ENCODE measurements at regions not wholly inside any gene's neighbourhood (a gene's known extent, or its start where the extent isn't known, plus 50 kb on each side); places are given as distances from the start of the nearest gene placed in this dataset.
"Not testable (repeated sequence)": the region's sequence is repeated elsewhere in the genome, so short reads cannot be mapped to it uniquely, and the experiment has no call there.

DNA sequence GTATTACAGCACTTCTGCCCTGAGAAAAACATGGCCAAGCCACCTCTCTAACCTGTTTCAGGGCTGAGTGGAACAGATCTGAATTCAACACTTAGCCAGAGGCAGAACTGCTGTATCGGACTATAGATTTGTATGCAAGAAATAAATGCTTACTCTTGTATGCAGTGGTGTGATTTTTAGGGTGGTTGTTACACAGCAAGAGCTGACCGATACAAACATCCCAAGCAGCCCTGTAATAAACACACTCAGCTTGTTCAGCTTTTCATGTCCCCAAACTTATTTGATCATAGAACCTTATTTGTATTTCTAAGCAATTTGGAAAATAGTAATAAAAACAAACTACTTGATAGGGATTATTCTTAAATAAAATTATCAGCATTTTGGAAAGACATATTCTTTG lies 84.9 kb upstream of the RPH3AL start:
- H3K4me1 ChIP-seq, result no peaks in the 10 kb centered on the region
- H3K4me3 ChIP-seq, result no peak overlapping the region
- H3K27me3 ChIP-seq, result no peaks in the 10 kb centered on the region
- H3K27ac ChIP-seq, result no peak overlapping the region
- H3K9me3 ChIP-seq, result no peaks in the 10 kb centered on the region
- H3K36me3 ChIP-seq, result no peaks in the 10 kb centered on the region
- DNase-seq (ENCODE audit: low spot score in 2 of 2), result no peak
- TF ChIP-seq, protein P1, sequence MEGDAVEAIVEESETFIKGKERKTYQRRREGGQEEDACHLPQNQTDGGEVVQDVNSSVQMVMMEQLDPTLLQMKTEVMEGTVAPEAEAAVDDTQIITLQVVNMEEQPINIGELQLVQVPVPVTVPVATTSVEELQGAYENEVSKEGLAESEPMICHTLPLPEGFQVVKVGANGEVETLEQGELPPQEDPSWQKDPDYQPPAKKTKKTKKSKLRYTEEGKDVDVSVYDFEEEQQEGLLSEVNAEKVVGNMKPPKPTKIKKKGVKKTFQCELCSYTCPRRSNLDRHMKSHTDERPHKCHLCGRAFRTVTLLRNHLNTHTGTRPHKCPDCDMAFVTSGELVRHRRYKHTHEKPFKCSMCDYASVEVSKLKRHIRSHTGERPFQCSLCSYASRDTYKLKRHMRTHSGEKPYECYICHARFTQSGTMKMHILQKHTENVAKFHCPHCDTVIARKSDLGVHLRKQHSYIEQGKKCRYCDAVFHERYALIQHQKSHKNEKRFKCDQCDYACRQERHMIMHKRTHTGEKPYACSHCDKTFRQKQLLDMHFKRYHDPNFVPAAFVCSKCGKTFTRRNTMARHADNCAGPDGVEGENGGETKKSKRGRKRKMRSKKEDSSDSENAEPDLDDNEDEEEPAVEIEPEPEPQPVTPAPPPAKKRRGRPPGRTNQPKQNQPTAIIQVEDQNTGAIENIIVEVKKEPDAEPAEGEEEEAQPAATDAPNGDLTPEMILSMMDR (IDR thresholded peaks at IDR 0.05), result no peak
- intact Hi-C loops (cut with DNase I; ENCODE audit: low total_unique reads), result no loop called here

DNA sequence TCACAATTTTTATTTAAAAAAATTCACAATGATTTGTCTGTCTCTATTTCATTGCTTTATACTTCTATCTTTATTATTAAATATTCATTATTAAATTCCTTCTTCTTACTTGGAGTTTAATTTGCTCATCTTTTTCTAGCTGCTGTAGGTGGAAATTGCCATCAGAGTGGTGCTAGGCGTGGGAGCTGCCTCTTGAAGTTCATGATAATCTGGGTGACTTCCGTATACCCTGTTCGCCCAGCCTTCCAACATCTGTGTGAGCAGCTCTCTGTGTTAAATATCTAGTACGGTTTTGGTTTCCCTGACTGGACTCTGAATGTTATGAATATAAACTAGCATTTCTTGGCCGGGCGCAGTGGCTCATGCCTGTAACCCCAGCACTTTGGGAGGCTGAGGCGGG lies 84.0 kb upstream of the RPH3AL start:
- no peak overlapping the region for H3K4me3 ChIP-seq
- H3K36me3 ChIP-seq, result no peaks in the 10 kb centered on the region
- no peak for TF ChIP-seq POLR2AphosphoS5 (IDR thresholded peaks at IDR 0.05)
- TF ChIP-seq POLR2A (IDR thresholded peaks at IDR 0.05), result no peak
- TF ChIP-seq, protein P1 (IDR thresholded peaks at IDR 0.05), result no peak
- no peaks in the 10 kb centered on the region for H3K9me3 ChIP-seq
- no peaks in the 10 kb centered on the region for H3K4me1 ChIP-seq
- H3K27ac ChIP-seq, result no peak overlapping the region
- no peaks in the 10 kb centered on the region for H3K27me3 ChIP-seq
- intact Hi-C loops (cut with DNase I; ENCODE audit: low total_unique reads), result no loop called here
- no peak for DNase-seq (ENCODE audit: low spot score in 2 of 2)

DNA sequence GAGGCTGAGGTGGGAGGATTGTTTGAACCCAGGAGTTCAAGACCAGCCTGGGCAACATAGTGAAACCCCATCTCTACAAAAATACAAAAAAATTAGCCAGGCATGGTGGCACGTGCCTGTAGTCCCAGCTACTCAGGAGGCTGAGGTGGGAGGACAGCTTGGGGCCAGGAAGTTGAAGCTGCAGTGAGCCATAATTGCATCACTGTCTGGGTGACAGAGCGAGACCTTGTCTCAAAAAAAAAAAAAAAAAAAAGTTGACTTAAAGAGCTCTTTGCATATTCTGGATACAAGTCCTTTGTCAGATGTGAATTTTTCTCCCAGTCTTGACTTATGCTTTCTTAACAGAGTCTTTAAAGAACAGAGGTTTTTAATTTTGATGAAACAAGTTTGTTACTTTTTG lies 79.9 kb upstream of the RPH3AL start:
- H3K36me3 ChIP-seq; H3K27me3 ChIP-seq; H3K4me3 ChIP-seq; DNase-seq (ENCODE audit: low spot score in 2 of 2); H3K4me1 ChIP-seq; H3K27ac ChIP-seq; intact Hi-C loops (cut with DNase I; ENCODE audit: low total_unique reads): not testable (repeated sequence)
- H3K9me3 ChIP-seq, result peaks cover 9 to 11% of the 10 kb centered on the region in 2 donors

DNA sequence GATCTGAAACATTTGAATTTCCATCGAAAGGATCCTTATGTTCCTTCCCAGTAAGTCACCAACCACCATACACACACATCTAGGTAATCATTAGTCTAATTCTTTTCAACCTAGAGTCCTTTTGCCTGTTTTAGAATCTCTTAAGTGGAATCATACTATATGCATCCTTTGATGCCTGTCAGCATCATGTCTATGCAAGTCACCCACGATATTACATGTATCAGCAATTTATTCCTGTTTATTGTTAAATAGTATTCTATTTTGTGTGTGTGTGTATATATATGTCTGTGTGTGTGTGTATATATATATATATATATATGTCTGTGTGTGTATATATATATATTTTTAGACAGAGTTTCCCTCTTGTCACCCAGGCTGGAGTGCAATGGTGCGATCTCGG lies 78.9 kb upstream of the RPH3AL start:
- Histone ChIP-seq H3K27me3 (no peaks in the 10 kb centered on the region), H3K36me3 (no peaks in the 10 kb centered on the region), H3K4me3 (no peak overlapping the region), H3K27ac (no peak overlapping the region), H3K4me1 (no peaks in the 10 kb centered on the region), H3K9me3 (peaks cover 9 to 11% of the 10 kb centered on the region in 2 donors)
- TF ChIP-seq, protein P1 (IDR thresholded peaks at IDR 0.05), result no peak
- TF ChIP-seq POLR2AphosphoS5 (IDR thresholded peaks at IDR 0.05), result no peak
- no peak for TF ChIP-seq POLR2A (IDR thresholded peaks at IDR 0.05)
- intact Hi-C loops (cut with DNase I; ENCODE audit: low total_unique reads), result no loop called here
- no peak for DNase-seq (ENCODE audit: low spot score in 2 of 2)

DNA sequence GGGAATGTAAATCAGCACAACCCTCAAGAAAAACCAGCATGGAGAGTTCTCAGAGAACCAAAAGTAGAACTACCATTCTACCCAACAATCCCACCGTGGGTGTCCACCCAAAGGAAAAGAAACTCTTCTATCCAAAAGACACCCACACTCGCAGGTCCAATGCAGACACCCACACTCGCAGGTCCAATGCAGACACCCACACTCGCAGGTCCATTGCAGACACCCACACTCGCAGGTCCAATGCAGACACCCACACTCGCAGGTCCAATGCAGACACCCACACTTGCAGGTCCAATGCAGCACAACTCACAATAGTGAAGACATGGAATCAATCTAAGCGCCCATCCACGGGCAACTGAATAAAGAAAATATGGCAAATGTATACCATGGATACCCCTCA lies 77.0 kb upstream of the RPH3AL start:
- no peak overlapping the region for H3K4me3 ChIP-seq
- no peaks in the 10 kb centered on the region for H3K36me3 ChIP-seq
- H3K27me3 ChIP-seq, result no peaks in the 10 kb centered on the region
- no peak for DNase-seq (ENCODE audit: low spot score in 2 of 2)
- no peak for TF ChIP-seq POLR2A (IDR thresholded peaks at IDR 0.05)
- no peak for TF ChIP-seq POLR2AphosphoS5 (IDR thresholded peaks at IDR 0.05)
- TF ChIP-seq, protein P1 (IDR thresholded peaks at IDR 0.05), result no peak
- no peak overlapping the region for H3K27ac ChIP-seq
- intact Hi-C loops (cut with DNase I; ENCODE audit: low total_unique reads), result no loop called here
- H3K9me3 ChIP-seq, result peaks cover 9 to 11% of the 10 kb centered on the region in 2 donors
- H3K4me1 ChIP-seq, result no peaks in the 10 kb centered on the region

DNA sequence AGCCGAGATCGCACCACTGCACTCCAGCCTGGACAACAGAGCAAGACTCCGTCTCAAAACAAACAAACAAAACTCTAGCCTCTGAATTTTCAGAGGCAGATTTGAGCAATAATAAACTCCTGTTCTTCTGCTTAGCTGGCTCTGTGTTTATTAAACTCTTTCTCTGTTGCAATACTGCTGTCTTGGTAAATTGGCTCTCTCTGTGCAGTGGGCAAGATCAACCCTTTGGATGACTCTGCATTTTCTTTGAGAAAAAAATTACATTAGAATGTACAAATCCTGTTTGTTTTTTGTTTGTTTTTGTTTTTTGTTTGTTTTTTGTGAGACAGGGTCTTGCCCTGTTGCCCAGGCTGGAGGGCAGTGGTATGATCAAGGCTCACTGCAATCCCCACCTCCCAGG lies 75.8 kb upstream of the RPH3AL start:
- DNase-seq (ENCODE audit: low spot score in 2 of 2), result no peak
- Histone ChIP-seq H3K27me3 (no peaks in the 10 kb centered on the region), H3K4me1 (no peaks in the 10 kb centered on the region), H3K36me3 (no peaks in the 10 kb centered on the region), H3K9me3 (peaks cover 9 to 11% of the 10 kb centered on the region in 2 donors), H3K27ac (no peak overlapping the region), H3K4me3 (no peak overlapping the region)
- intact Hi-C loops (cut with DNase I; ENCODE audit: low total_unique reads), result no loop called here
- TF ChIP-seq, protein P1 (IDR thresholded peaks at IDR 0.05), result no peak
- no peak for TF ChIP-seq POLR2A (IDR thresholded peaks at IDR 0.05)
- TF ChIP-seq POLR2AphosphoS5 (IDR thresholded peaks at IDR 0.05), result no peak

Measured in breast epithelium (tissue), 4 donors.